GM12892 (cell line): ENCODE measurements at regions not wholly inside any gene's neighbourhood (a gene's known extent, or its start where the extent isn't known, plus 50 kb on each side); places are given as distances from the start of the nearest gene placed in this dataset.

Source experiments
- POLR2A ChIP-seq: IDR thresholded peaks from 2 replicates; pipeline ENCODE4 v1.6.1; 2011; ENCODE audit warnings: low read depth, low read length, control low read depth
- POLR2AphosphoS5 ChIP-seq: IDR thresholded peaks from 2 replicates; pipeline ENCODE4 v1.6.1; 2011; ENCODE audit warnings: low read depth, low read length, control low read depth
- TAF1 ChIP-seq: IDR thresholded peaks from 2 replicates; pipeline ENCODE4 v1.6.1; 2011; ENCODE audit warnings: low read depth, mild to moderate bottlenecking, control low read depth, low read length, borderline replicate concordance

GRCh38 chr2:222071911-222072310 is 226.9 kb downstream of the PAX3 start:
- TF ChIP-seq POLR2A (no peak), POLR2AphosphoS5 (no peak), TAF1 (no peak)
